GM19035 (cell line): ENCODE measurements at regions not wholly inside any gene's neighbourhood (a gene's known extent, or its start where the extent isn't known, plus 50 kb on each side); places are given as distances from the start of the nearest gene placed in this dataset.

Experiments used
- ATAC-seq: cut with Tn5 transposase; IDR thresholded peaks from one replicate; pipeline ENCODE4 v1.9.1; 2021; ENCODE audit not compliant: unreplicated experiment

GRCh38 chr4:65126200-65126599, 544.1 kb downstream of the EPHA5 start:
- ATAC-seq = no peak

GRCh38 chr4:65120287-65120686, 550.0 kb downstream of the EPHA5 start:
- no peak for ATAC-seq

GRCh38 chr4:65102419-65102818, 567.9 kb downstream of the EPHA5 start:
- ATAC-seq = no peak

GRCh38 chr4:65096630-65097029, 573.7 kb downstream of the EPHA5 start:
- ATAC-seq = no peak

- ATAC-seq = no peak
Observed at GRCh38 chr4:65089666-65090065, 580.6 kb downstream of the EPHA5 start.

- no peak for ATAC-seq
Observed at GRCh38 chr4:65083076-65083475, 587.2 kb downstream of the EPHA5 start.

- ATAC-seq = no peak
Observed at GRCh38 chr4:65071564-65071963, 598.7 kb downstream of the EPHA5 start.

- no peak for ATAC-seq
Observed at GRCh38 chr4:65069177-65069576, 601.1 kb downstream of the EPHA5 start.

GRCh38 chr4:65066106-65066505, 604.2 kb downstream of the EPHA5 start:
- ATAC-seq = no peak

GRCh38 chr4:65063601-65064000, 606.7 kb downstream of the EPHA5 start:
- no peak for ATAC-seq

GRCh38 chr4:65050786-65051185, 619.5 kb downstream of the EPHA5 start:
- no peak for ATAC-seq

- ATAC-seq = no peak
Observed at GRCh38 chr4:65046192-65047133, 623.8 kb downstream of the EPHA5 start.

GRCh38 chr4:65033899-65034298, 624.6 kb upstream of the TECRL start:
- no peak for ATAC-seq

- ATAC-seq = no peak
Observed at GRCh38 chr4:65028592-65028991, 619.3 kb upstream of the TECRL start.

GRCh38 chr4:65023883-65024670, 614.8 kb upstream of the TECRL start:
- ATAC-seq = no peak

- no peak for ATAC-seq
Observed at GRCh38 chr4:65023081-65023480, 613.8 kb upstream of the TECRL start.

- ATAC-seq = no peak
Observed at GRCh38 chr4:65021737-65022136, 612.5 kb upstream of the TECRL start.

- no peak for ATAC-seq
Observed at GRCh38 chr4:65021149-65021548, 611.9 kb upstream of the TECRL start.

GRCh38 chr4:65019775-65020174, 610.5 kb upstream of the TECRL start:
- ATAC-seq = no peak

GRCh38 chr4:65018313-65018712, 609.1 kb upstream of the TECRL start:
- ATAC-seq = no peak

GRCh38 chr4:65014078-65014477, 604.8 kb upstream of the TECRL start:
- ATAC-seq = no peak

GRCh38 chr4:65007841-65008439, 598.7 kb upstream of the TECRL start:
- ATAC-seq = peak; percentile 72
